Breast epithelium (tissue), 4 donors: ENCODE measurements at regions not wholly inside any gene's neighbourhood (a gene's known extent, or its start where the extent isn't known, plus 50 kb on each side); places are given as distances from the start of the nearest gene placed in this dataset.

Experiments used
- DNase-seq, 2 donors: peaks; one replicate each; pipeline ENCODE4 v3.0.0-alpha.2; 2019; ENCODE audit warnings: low spot score in 2 of 2
- H3K27ac ChIP-seq, 2 donors: fragments of 200-600 bp; sonication (generic) in 1 of 2; one replicate each; pipeline ENCODE4 v1.5.1; 2016 to 2019; ENCODE audit warnings: mild to moderate bottlenecking in 1 of 2
- H3K27me3 ChIP-seq, 2 donors: fragments of 200-600 bp; sonication (generic) in 1 of 2; one replicate each; pipeline versions ENCODE4 v1.5.1 to v1.6.0; 2017 to 2019; ENCODE audit warnings: control low read depth in 1 of 2, mild to moderate bottlenecking in 1 of 2
- H3K36me3 ChIP-seq: fragments of 200-600 bp; one replicate; pipeline ENCODE4 v1.5.1; 2019
- H3K4me1 ChIP-seq, 2 donors: fragments of 200-600 bp; sonication (generic); one replicate each; pipeline ENCODE4 v1.5.1; 2016 to 2019; ENCODE audit warnings: control low read depth in 1 of 2
- H3K4me3 ChIP-seq, 3 donors: fragments of 200-600 bp; sonication (generic); 1 replicate in 2 of 3; 2 replicates in 1 of 3; pipeline ENCODE4 v1.5.1; 2016 to 2019; ENCODE audit warnings: mild to moderate bottlenecking in 3 of 3, moderate library complexity in 2 of 3
- H3K9me3 ChIP-seq, 2 donors: fragments of 200-600 bp; sonication (generic) in 1 of 2; one replicate each; pipeline ENCODE4 v1.5.1; 2016 to 2019; ENCODE audit warnings: control low read depth in 1 of 2
- CTCF ChIP-seq, 3 donors: fragments of 450-650 bp; IDR thresholded peaks; one replicate each; pipeline ENCODE4 v1.5.1; 2016 to 2017; ENCODE audit warnings: antibody characterized with exemption in 3 of 3, mild to moderate bottlenecking in 3 of 3, moderate library complexity in 3 of 3
- POLR2A ChIP-seq: fragments of 450-650 bp; IDR thresholded peaks from one replicate; pipeline ENCODE4 v1.6.1; 2016; ENCODE audit warnings: antibody characterized with exemption, mild to moderate bottlenecking, moderate library complexity
- POLR2AphosphoS5 ChIP-seq, 3 donors: sonication (generic); formaldehyde crosslinking; IDR thresholded peaks; one replicate each; pipeline ENCODE4 v1.6.1; 2017; ENCODE audit warnings: antibody characterized with exemption in 3 of 3
- intact Hi-C: fragments of 100-400 bp; cut with DNase I; formaldehyde crosslinking; loops from one replicate; pipeline ENCODE4 v1.15.1; 2023; ENCODE audit warnings: low total_unique reads

- Histone ChIP-seq H3K36me3 (no peaks in the 10 kb centered on the region), H3K4me1 (no peaks in the 10 kb centered on the region), H3K27ac (no peak overlapping the region), H3K9me3 (no peaks in the 10 kb centered on the region), H3K27me3 (peaks cover 0 to 4% of the 10 kb centered on the region in 2 donors), H3K4me3 (no peak overlapping the region)
- DNase-seq = no peak
- intact Hi-C loops = no loop called here
- TF ChIP-seq POLR2A (no peak), POLR2AphosphoS5 (IDR thresholded peaks at IDR 0.05) (no peak), CTCF (IDR thresholded peaks at IDR 0.05) (no peak)
Observed at GRCh38 chr2:44869761-44870160, 71.7 kb upstream of the SIX3 start.

DNA sequence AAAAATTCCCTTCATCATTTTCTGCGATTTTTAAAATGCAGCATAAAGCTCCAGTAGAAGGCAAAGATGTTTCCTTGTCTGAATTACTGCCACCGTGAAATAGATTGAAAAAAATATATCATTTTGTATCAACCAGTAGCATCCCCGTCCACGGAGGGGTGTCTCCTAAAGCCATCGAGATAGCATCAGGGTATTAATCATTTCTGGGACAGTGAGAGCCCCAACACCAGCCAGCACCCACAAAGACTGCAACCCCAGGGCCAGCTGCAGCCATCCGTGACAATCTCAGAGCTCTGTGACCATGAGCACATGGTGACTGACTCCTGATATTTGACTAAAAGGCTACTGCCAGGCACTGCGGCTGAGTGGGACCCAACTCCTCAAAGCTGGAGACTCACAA is 64.1 kb upstream of the SIX3 start:
- Histone ChIP-seq H3K4me1 (no peaks in the 10 kb centered on the region), H3K9me3 (peaks cover 0 to 9% of the 10 kb centered on the region in 2 donors), H3K27ac (no peak overlapping the region), H3K27me3 (peaks cover 0 to 6% of the 10 kb centered on the region in 2 donors), H3K4me3 (no peak overlapping the region), H3K36me3 (no peaks in the 10 kb centered on the region)
- intact Hi-C loops = loop anchor here (2.0 kb wide), 1 partner anchor 45 kb away; no protein-coding TSS in a partner anchor
- TF ChIP-seq POLR2AphosphoS5 (IDR thresholded peaks at IDR 0.05) (no peak), POLR2A (no peak), CTCF (IDR thresholded peaks at IDR 0.05) (no peak)
- DNase-seq = no peak

- peaks cover 0 to 9% of the 10 kb centered on the region in 2 donors for H3K9me3 ChIP-seq
- H3K4me1 ChIP-seq = no peaks in the 10 kb centered on the region
- H3K27me3 ChIP-seq = peaks cover 0 to 12% of the 10 kb centered on the region in 2 donors
- TF ChIP-seq POLR2AphosphoS5 (IDR thresholded peaks at IDR 0.05) = no peak
- DNase-seq = no peak
- no peak overlapping the region for H3K4me3 ChIP-seq
- H3K36me3 ChIP-seq = no peaks in the 10 kb centered on the region
- H3K27ac ChIP-seq = no peak overlapping the region
- intact Hi-C loops = no loop called here
Observed at GRCh38 chr2:44879269-44880124, 62.0 kb upstream of the SIX3 start.

GRCh38 chr2:44880125-44880483 is 61.4 kb upstream of the SIX3 start:
- Histone ChIP-seq H3K4me1 (no peaks in the 10 kb centered on the region), H3K27ac (no peak overlapping the region), H3K27me3 (peaks cover 0 to 12% of the 10 kb centered on the region in 2 donors), H3K9me3 (peaks cover 0 to 9% of the 10 kb centered on the region in 2 donors), H3K36me3 (no peaks in the 10 kb centered on the region), H3K4me3 (no peak overlapping the region)
- intact Hi-C loops = no loop called here
- DNase-seq = no peak
- TF ChIP-seq CTCF (IDR thresholded peaks at IDR 0.05) (no peak), POLR2A (no peak), POLR2AphosphoS5 (IDR thresholded peaks at IDR 0.05) (no peak)

GRCh38 chr2:44881856-44882255 is 59.6 kb upstream of the SIX3 start:
- peaks cover 0 to 12% of the 10 kb centered on the region in 2 donors for H3K27me3 ChIP-seq
- H3K4me1 ChIP-seq = no peaks in the 10 kb centered on the region
- TF ChIP-seq POLR2AphosphoS5 (IDR thresholded peaks at IDR 0.05) (no peak), CTCF (IDR thresholded peaks at IDR 0.05) (no peak), POLR2A (no peak)
- H3K4me3 ChIP-seq = no peak overlapping the region
- DNase-seq = no peak
- no peaks in the 10 kb centered on the region for H3K36me3 ChIP-seq
- no peaks in the 10 kb centered on the region for H3K9me3 ChIP-seq
- no peak overlapping the region for H3K27ac ChIP-seq
- intact Hi-C loops = no loop called here
